ENCODE measurements at regions not wholly inside any gene's neighbourhood (a gene's known extent, or its start where the extent isn't known, plus 50 kb on each side); places are given as distances from the start of the nearest gene placed in this dataset.

GRCh38 chr20:50302341-50303057 lies 111.9 kb downstream of the CEBPB start:
- no peak overlapping the region for H3K4me3 ChIP-seq (ENCODE audit: low read depth, low read length)
- no peak for TF ChIP-seq CTCF (IDR thresholded peaks at IDR 0.05; ENCODE audit: low read depth, low read length)

- H3K4me3 ChIP-seq (ENCODE audit: low read depth, low read length) = no peak overlapping the region
- TF ChIP-seq CTCF (IDR thresholded peaks at IDR 0.05; ENCODE audit: low read depth, low read length) = no peak
Measured at GRCh38 chr20:50303573-50304500, 113.2 kb downstream of the CEBPB start.

GRCh38 chr20:50304501-50304856 lies 113.8 kb downstream of the CEBPB start:
- H3K4me3 ChIP-seq (ENCODE audit: low read depth, low read length) = no peak overlapping the region
- TF ChIP-seq CTCF (IDR thresholded peaks at IDR 0.05; ENCODE audit: low read depth, low read length) = no peak

GRCh38 chr20:50304923-50305635 lies 114.4 kb downstream of the CEBPB start:
- H3K4me3 ChIP-seq (ENCODE audit: low read depth, low read length) = no peak overlapping the region
- no peak for TF ChIP-seq CTCF (IDR thresholded peaks at IDR 0.05; ENCODE audit: low read depth, low read length)

- TF ChIP-seq CTCF (IDR thresholded peaks at IDR 0.05; ENCODE audit: low read depth, low read length) = no peak
- H3K4me3 ChIP-seq (ENCODE audit: low read depth, low read length) = no peak overlapping the region
Measured at GRCh38 chr20:50305636-50306477, 115.2 kb downstream of the CEBPB start.

- TF ChIP-seq CTCF (IDR thresholded peaks at IDR 0.05; ENCODE audit: low read depth, low read length) = no peak
- H3K4me3 ChIP-seq (ENCODE audit: low read depth, low read length) = no peak overlapping the region
Measured at GRCh38 chr20:50306478-50307423, 116.1 kb downstream of the CEBPB start.

Data from WI38 (cell line).